Psoas muscle (tissue), 7 donors: ENCODE measurements at regions not wholly inside any gene's neighbourhood (a gene's known extent, or its start where the extent isn't known, plus 50 kb on each side); places are given as distances from the start of the nearest gene placed in this dataset.

Source experiments
- ATAC-seq, 4 donors: fragments of 200-7000 bp; cut with Tn5 transposase; one replicate each; pipeline ENCODE4 v1.9.1; 2020; ENCODE audit warnings: moderate library complexity in 3 of 4, mild to moderate bottlenecking in 2 of 4
- DNase-seq, 2 donors: peaks; one replicate each; pipeline ENCODE4 v3.0.0-alpha.2; 2020
- H3K27ac ChIP-seq: fragments of 200-600 bp; one replicate; pipeline ENCODE4 v1.8.0; 2022
- H3K27me3 ChIP-seq, 3 donors: fragments of 200-600 bp in 1 of 3; one replicate each; pipeline versions ENCODE4 v1.6.1 to v1.8.0; 2013 to 2022; ENCODE audit warnings: low read length in 2 of 3, mild to moderate bottlenecking in 2 of 3, moderate library complexity in 1 of 3; ENCODE audit not compliant: insufficient read depth in 3 of 3
- H3K36me3 ChIP-seq, 2 donors: fragments of 200-600 bp in 1 of 2; one replicate each; pipeline versions ENCODE4 v1.6.1 to v1.8.0; 2013 to 2022; ENCODE audit warnings: low read depth in 1 of 2, mild to moderate bottlenecking in 1 of 2, moderate library complexity in 1 of 2; ENCODE audit not compliant: insufficient read depth in 1 of 2
- H3K4me1 ChIP-seq: fragments of 200-600 bp; one replicate; pipeline ENCODE4 v1.8.0; 2022
- H3K4me3 ChIP-seq: fragments of 200-600 bp; one replicate; pipeline ENCODE4 v1.8.0; 2022; ENCODE audit warnings: mild to moderate bottlenecking
- H3K9me3 ChIP-seq: fragments of 200-600 bp; one replicate; pipeline ENCODE4 v1.8.0; 2022
- WGBS, 3 donors: extraction: QIAGEN DNeasy Blood & Tissue Kit; methylation state at CpG; one replicate each; pipeline versions ENCODE4 v1.1.6 to v1.1.7; 2013; 5-methylcytosine and 5-hydroxymethylcytosine counted together
- intact Hi-C, 2 donors: fragments of 100-400 bp; cut with DNase I; formaldehyde crosslinking; loops; one replicate each; pipeline versions ENCODE4 v1.11.0 to v1.14.2; 2022
- TF ChIP-seq, protein P1 (sequence below): fragments of 200-600 bp; IDR thresholded peaks from one replicate; pipeline ENCODE4 v1.8.0; 2022; ENCODE audit warnings: antibody characterized with exemption
- donor health status: healthy with polysubstance abuse.
- donor health status: DM: no; HTN: no; CAD: no; lungs with moderate emphysema.
- donor health status: Bipolar disorder and iron deficiency.
- donor health status: healthy.
- donor health status: DM: yes; HTN: yes; CAD: no.
- donor health status: DM: no; HTN: no; CAD: no.
- donor health status: DM: yes; HTN: yes; CAD: no.

DNA sequence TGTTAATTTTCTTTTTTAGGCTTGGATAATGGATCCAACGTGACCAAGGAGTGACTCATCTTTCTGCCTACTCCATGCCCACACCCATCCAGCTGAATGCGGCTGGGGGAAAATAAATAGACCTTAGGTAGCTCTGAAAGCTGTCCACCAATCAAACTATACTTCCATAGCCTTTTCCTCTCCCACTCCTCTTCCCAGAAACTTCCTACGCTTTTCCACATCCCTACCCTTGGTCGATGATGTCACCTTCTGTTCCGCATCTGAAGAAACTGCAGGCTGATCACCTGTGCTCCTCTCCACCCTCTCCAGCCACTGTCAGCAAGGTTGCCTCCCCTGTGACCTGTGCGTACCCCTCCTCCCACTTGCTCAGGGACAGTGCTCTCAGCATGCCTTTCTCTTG is 359.8 kb upstream of the KLF6 start:
- Histone ChIP-seq H3K9me3 (peaks cover 10% of the 10 kb centered on the region), H3K27me3 (no peaks in the 10 kb centered on the region), H3K36me3 (no peaks in the 10 kb centered on the region), H3K4me3 (no peak overlapping the region), H3K4me1 (no peaks in the 10 kb centered on the region), H3K27ac (no peak overlapping the region)
- WGBS, 3 donors, result 76 to 81% (median 79%) methylated on average over 6 of the region's 6 CpGs
- ATAC-seq (no peak), DNase-seq (no peak)
- intact Hi-C loops, result no loop called here
- TF ChIP-seq, protein P1, sequence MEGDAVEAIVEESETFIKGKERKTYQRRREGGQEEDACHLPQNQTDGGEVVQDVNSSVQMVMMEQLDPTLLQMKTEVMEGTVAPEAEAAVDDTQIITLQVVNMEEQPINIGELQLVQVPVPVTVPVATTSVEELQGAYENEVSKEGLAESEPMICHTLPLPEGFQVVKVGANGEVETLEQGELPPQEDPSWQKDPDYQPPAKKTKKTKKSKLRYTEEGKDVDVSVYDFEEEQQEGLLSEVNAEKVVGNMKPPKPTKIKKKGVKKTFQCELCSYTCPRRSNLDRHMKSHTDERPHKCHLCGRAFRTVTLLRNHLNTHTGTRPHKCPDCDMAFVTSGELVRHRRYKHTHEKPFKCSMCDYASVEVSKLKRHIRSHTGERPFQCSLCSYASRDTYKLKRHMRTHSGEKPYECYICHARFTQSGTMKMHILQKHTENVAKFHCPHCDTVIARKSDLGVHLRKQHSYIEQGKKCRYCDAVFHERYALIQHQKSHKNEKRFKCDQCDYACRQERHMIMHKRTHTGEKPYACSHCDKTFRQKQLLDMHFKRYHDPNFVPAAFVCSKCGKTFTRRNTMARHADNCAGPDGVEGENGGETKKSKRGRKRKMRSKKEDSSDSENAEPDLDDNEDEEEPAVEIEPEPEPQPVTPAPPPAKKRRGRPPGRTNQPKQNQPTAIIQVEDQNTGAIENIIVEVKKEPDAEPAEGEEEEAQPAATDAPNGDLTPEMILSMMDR, result no peak

DNA sequence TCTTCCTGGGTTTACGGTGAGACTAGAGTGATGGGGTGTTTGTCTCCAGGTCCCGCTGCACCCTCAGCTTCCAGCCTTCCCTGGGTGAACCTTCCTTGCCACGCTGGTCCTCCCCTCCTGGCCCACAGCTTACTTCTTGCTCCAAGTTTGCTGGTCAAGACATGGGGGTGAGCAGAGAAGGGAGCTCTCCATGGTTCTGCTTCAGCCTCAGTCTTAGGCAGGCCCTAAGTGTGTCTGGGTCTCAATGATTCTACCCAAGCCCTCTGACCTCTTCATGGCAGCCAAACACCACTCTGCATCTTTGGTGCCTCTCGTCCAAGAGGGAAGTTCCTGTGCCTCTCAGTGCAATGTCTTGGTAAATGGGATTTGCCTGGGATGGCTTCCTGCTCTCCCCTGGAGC is 356.5 kb upstream of the KLF6 start:
- no peak for ATAC-seq
- 80 to 86% (median 81%) methylated on average over 4 of the region's 4 CpGs for WGBS, 3 donors
- H3K4me1 ChIP-seq, result no peaks in the 10 kb centered on the region
- DNase-seq, result no peak
- peaks cover 14% of the 10 kb centered on the region for H3K9me3 ChIP-seq
- intact Hi-C loops, result no loop called here
- H3K27me3 ChIP-seq, result no peaks in the 10 kb centered on the region
- H3K4me3 ChIP-seq, result no peak overlapping the region
- TF ChIP-seq, protein P1, result no peak
- no peak overlapping the region for H3K27ac ChIP-seq
- H3K36me3 ChIP-seq, result no peaks in the 10 kb centered on the region

DNA sequence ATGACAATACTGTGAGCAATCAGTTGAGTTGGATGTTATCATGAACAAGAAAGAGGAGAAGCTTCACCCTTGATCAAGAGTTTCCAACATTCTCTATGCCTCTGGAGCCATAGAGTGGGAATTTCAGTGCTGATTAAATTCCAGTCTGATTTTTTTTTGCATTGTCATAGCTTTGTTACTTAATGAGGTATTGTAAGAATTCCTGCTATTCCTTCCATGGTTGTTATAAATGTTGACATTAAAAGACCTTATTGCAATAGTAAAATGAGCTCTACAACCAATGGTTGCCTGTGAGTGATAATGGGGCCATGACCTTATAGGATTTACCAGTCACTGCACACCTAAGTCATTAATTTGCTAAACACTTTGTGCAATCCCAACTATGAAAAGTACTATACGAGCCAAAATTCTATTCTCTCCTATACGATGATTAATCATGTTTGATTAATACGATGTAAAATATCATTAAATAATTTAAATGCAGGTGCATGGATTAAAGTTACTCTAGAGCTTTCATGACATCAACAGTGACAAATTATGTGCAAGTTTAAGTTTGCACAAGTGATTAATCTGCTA is 353.2 kb upstream of the KLF6 start:
- Histone ChIP-seq H3K27ac (no peak overlapping the region), H3K9me3 (peaks cover 14% of the 10 kb centered on the region), H3K4me3 (no peak overlapping the region), H3K36me3 (no peaks in the 10 kb centered on the region), H3K27me3 (no peaks in the 10 kb centered on the region), H3K4me1 (no peaks in the 10 kb centered on the region)
- ATAC-seq, result no peak
- TF ChIP-seq, protein P1, result no peak
- no peak for DNase-seq
- WGBS, 3 donors, result 91 to 92% (median 91%) methylated on average over 3 of the region's 3 CpGs
- intact Hi-C loops, result no loop called here

DNA sequence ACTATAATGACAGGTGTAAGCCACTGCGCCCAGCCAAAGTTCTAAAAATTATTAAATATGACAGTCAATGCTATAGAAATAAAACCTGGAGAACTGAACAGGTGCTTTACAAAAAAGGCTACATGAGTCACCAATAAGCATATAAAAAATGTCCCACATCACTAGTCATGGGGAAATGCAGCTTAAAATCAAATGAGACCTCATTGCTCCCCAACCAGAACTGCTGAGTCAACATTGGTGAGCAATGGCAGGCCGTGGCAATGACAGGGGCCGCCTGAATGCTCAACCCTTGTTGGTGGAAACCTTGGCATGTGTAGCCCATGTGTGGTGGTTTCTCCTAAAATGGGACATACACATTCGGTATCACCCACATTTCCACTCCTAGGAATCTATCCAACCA is 352.3 kb upstream of the KLF6 start:
- no peak for DNase-seq
- TF ChIP-seq, protein P1, result no peak
- Histone ChIP-seq H3K36me3 (no peaks in the 10 kb centered on the region), H3K27me3 (no peaks in the 10 kb centered on the region), H3K9me3 (peaks cover 14% of the 10 kb centered on the region), H3K27ac (no peak overlapping the region), H3K4me1 (no peaks in the 10 kb centered on the region), H3K4me3 (no peak overlapping the region)
- ATAC-seq, result no peak
- intact Hi-C loops, result no loop called here
- WGBS, 3 donors, result 94 to 99% (median 94%) methylated on average over 4 of the region's 4 CpGs

DNA sequence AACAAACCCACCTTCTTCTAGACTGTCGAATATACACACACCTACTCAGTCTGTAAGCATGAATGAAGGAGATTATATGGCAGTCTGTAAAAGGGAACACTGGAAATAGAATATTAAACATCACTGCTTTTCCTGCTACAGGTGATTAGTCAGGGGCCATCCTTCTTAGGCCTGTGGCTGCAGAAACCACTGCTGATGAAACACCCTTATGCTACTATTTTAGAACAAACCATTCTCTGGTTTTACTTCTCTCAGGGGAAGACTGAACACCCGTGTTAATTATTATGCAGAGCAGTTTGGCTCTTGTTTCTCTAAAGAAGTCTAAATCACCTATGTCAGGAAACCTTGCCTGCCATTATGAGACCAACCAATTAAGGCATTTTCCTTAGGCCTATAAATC is 351.1 kb upstream of the KLF6 start:
- no peaks in the 10 kb centered on the region for H3K36me3 ChIP-seq
- H3K27ac ChIP-seq, result no peak overlapping the region
- intact Hi-C loops, result no loop called here
- H3K4me1 ChIP-seq, result peaks cover 4% of the 10 kb centered on the region
- ATAC-seq (no peak), DNase-seq (no peak)
- peaks cover 14% of the 10 kb centered on the region for H3K9me3 ChIP-seq
- no peak overlapping the region for H3K4me3 ChIP-seq
- WGBS, 3 donors, result 50 to 79% (median 66%) methylated on average over 2 of the region's 2 CpGs
- no peaks in the 10 kb centered on the region for H3K27me3 ChIP-seq
- TF ChIP-seq, protein P1, result no peak
